Endothelial cell (in vitro differentiated cells): ENCODE measurements at regions not wholly inside any gene's neighbourhood (a gene's known extent, or its start where the extent isn't known, plus 50 kb on each side); places are given as distances from the start of the nearest gene placed in this dataset.

Experiments
- DNase-seq: peaks from one replicate; pipeline ENCODE4 v3.0.0; 2021; ENCODE audit warnings: low spot score
- H3K27ac Mint-ChIP-seq: one replicate; pipeline ENCODE4 v1.8.0; 2021; ENCODE audit warnings: mixed read lengths, inconsistent platforms; ENCODE audit not compliant: unreplicated experiment
- H3K27me3 Mint-ChIP-seq: one replicate; pipeline ENCODE4 v1.8.0; 2021; ENCODE audit warnings: mild to moderate bottlenecking, moderate library complexity, mixed read lengths, inconsistent platforms; ENCODE audit not compliant: unreplicated experiment
- H3K36me3 Mint-ChIP-seq: one replicate; pipeline ENCODE4 v1.8.0; 2021; ENCODE audit warnings: mild to moderate bottlenecking, low read depth, mixed read lengths, inconsistent platforms; ENCODE audit not compliant: unreplicated experiment
- H3K4me1 Mint-ChIP-seq: one replicate; pipeline ENCODE4 v1.8.0; 2021; ENCODE audit warnings: mild to moderate bottlenecking, mixed read lengths, inconsistent platforms; ENCODE audit not compliant: unreplicated experiment
- H3K4me3 Mint-ChIP-seq: one replicate; pipeline ENCODE4 v1.8.0; 2021; ENCODE audit warnings: mild to moderate bottlenecking, mixed read lengths, inconsistent platforms; ENCODE audit not compliant: unreplicated experiment
- H3K9me3 Mint-ChIP-seq: one replicate; pipeline ENCODE4 v1.8.0; 2021; ENCODE audit warnings: mixed read lengths, inconsistent platforms; ENCODE audit not compliant: unreplicated experiment
- CTCF ChIP-seq: fragments of 200-600 bp; sonication (generic); IDR thresholded peaks from one replicate; pipeline ENCODE4 v1.5.0; 2021; ENCODE audit warnings: antibody characterized with exemption; ENCODE audit not compliant: unreplicated experiment

- Mint-ChIP-seq H3K4me3 (no peak overlapping the region), H3K36me3 (no peaks in the 10 kb centered on the region), H3K27ac (no peak overlapping the region), H3K4me1 (peaks cover 3% of the 10 kb centered on the region), H3K9me3 (no peaks in the 10 kb centered on the region), H3K27me3 (no peaks in the 10 kb centered on the region)
- no peak for TF ChIP-seq CTCF
- DNase-seq = no peak
Observed at GRCh38 chr5:158063052-158063451, 204.1 kb upstream of the CLINT1 start.

GRCh38 chr5:158061451-158061850 lies 202.5 kb upstream of the CLINT1 start:
- Mint-ChIP-seq H3K27me3 (no peaks in the 10 kb centered on the region), H3K4me1 (peaks cover 9% of the 10 kb centered on the region), H3K9me3 (no peaks in the 10 kb centered on the region), H3K27ac (no peak overlapping the region), H3K36me3 (no peaks in the 10 kb centered on the region), H3K4me3 (no peak overlapping the region)
- DNase-seq = no peak
- TF ChIP-seq CTCF = no peak

- Mint-ChIP-seq H3K27me3 (no peaks in the 10 kb centered on the region), H3K27ac (no peak overlapping the region), H3K4me1 (peaks cover 6% of the 10 kb centered on the region), H3K4me3 (no peak overlapping the region), H3K9me3 (no peaks in the 10 kb centered on the region), H3K36me3 (no peaks in the 10 kb centered on the region)
- TF ChIP-seq CTCF = no peak
- DNase-seq = no peak
Observed at GRCh38 chr5:158060212-158060611, 201.3 kb upstream of the CLINT1 start.

- no peaks in the 10 kb centered on the region for H3K9me3 Mint-ChIP-seq
- no peak for TF ChIP-seq CTCF
- H3K27ac Mint-ChIP-seq = no peak overlapping the region
- H3K4me1 Mint-ChIP-seq = peaks cover 5% of the 10 kb centered on the region
- no peak for DNase-seq
- H3K4me3 Mint-ChIP-seq = no peak overlapping the region
- no peaks in the 10 kb centered on the region for H3K36me3 Mint-ChIP-seq
- no peaks in the 10 kb centered on the region for H3K27me3 Mint-ChIP-seq
Observed at GRCh38 chr5:158058208-158059120, 199.5 kb upstream of the CLINT1 start.

GRCh38 chr5:158056130-158056825 lies 197.3 kb upstream of the CLINT1 start:
- peaks cover 5% of the 10 kb centered on the region for H3K4me1 Mint-ChIP-seq
- H3K9me3 Mint-ChIP-seq = no peaks in the 10 kb centered on the region
- no peak for TF ChIP-seq CTCF
- no peak for DNase-seq
- H3K27ac Mint-ChIP-seq = no peak overlapping the region
- H3K27me3 Mint-ChIP-seq = no peaks in the 10 kb centered on the region
- H3K4me3 Mint-ChIP-seq = no peak overlapping the region
- H3K36me3 Mint-ChIP-seq = no peaks in the 10 kb centered on the region
